GM12878 (cell line): ENCODE measurements at regions not wholly inside any gene's neighbourhood (a gene's known extent, or its start where the extent isn't known, plus 50 kb on each side); places are given as distances from the start of the nearest gene placed in this dataset.

Experiments used
- ATAC-seq: fragments of 200-7000 bp; cut with Tn5 transposase; 3 replicates; pipeline ENCODE4 v1.9.1; 2020; ENCODE audit warnings: mild to moderate bottlenecking, moderate library complexity
- BruUV-seq: library from RNA; stranded (reverse); fragments of 400-500 nt; replicated peaks from 2 replicates; lab custom pipeline; 2021; lab: Mats Ljungman, UMichigan
- CTCF ChIA-PET: fragments of 300-600 bp; sonication (Branson Sonifier 250); formaldehyde crosslinking; extraction: SDS; loops from one replicate; lab custom pipeline; 2021; ENCODE audit warnings: inconsistent platforms; lab: Yijun Ruan, JAX
- POLR2A ChIA-PET: fragments of 350-600 bp; formaldehyde crosslinking; extraction: SDS; loops from one replicate; lab custom pipeline; 2021; ENCODE audit warnings: inconsistent platforms; lab: Charles Lee
- RAD21 ChIA-PET: fragments of 300-600 bp; sonication (Branson Sonifier 250); formaldehyde crosslinking; loops from one replicate; lab custom pipeline; 2023; ENCODE audit warnings: antibody characterized with exemption; ENCODE audit not compliant: unreplicated experiment; lab: Charles Lee
- SMC1A ChIA-PET: fragments of 300-600 bp; sonication (Branson Sonifier 250); formaldehyde crosslinking; loops from one replicate; lab custom pipeline; 2023; ENCODE audit not compliant: unreplicated experiment, uncharacterized antibody; lab: Charles Lee
- DNase-seq: peaks from one replicate; pipeline ENCODE4 v3.0.0-alpha.2; 2011; ENCODE audit warnings: low read depth, low spot score
- FAIRE-seq: peaks from 3 replicates; lab custom pipeline; 2011; peaks lifted over from hg19 to GRCh38; lab: Jason Lieb, UNC
- H2AFZ ChIP-seq: 2 replicates; pipeline ENCODE4 v1.6.0; 2011; ENCODE audit warnings: low read depth, low read length, control low read depth; ENCODE audit not compliant: control insufficient read depth
- H3K27ac ChIP-seq: 2 replicates; pipeline ENCODE4 v1.5.1; 2011; ENCODE audit warnings: control low read depth; ENCODE audit not compliant: control insufficient read depth, insufficient read depth
- H3K27me3 ChIP-seq, 2 experiments: replicated peaks in 1 of 2; 2 replicates each; pipeline versions ENCODE4 v1.6.0 to v1.6.1; 2011; ENCODE audit warnings: low read length in 1 of 2; ENCODE audit not compliant: control insufficient read depth in 2 of 2, insufficient read depth in 2 of 2
- H3K36me3 ChIP-seq, 2 experiments: 2 replicates each; pipeline ENCODE4 v1.5.1; 2011; ENCODE audit warnings: low read length in 1 of 2; ENCODE audit not compliant: control insufficient read depth in 2 of 2, insufficient read depth in 2 of 2
- H3K4me1 ChIP-seq: 2 replicates; pipeline ENCODE4 v1.6.1; 2011; ENCODE audit warnings: mild to moderate bottlenecking, low read length, moderate library complexity, mixed read lengths; ENCODE audit not compliant: control insufficient read depth, insufficient read depth
- H3K4me2 ChIP-seq: 2 replicates; pipeline ENCODE4 v1.6.0; 2011; ENCODE audit warnings: control low read depth; ENCODE audit not compliant: control insufficient read depth, insufficient read depth
- H3K4me3 ChIP-seq: fragments of 200-600 bp; sonication (generic); 2 replicates; pipeline ENCODE4 v1.5.1; 2016
- H3K79me2 ChIP-seq: 2 replicates; pipeline ENCODE4 v1.6.0; 2011; ENCODE audit warnings: low read length; ENCODE audit not compliant: control insufficient read depth, insufficient read depth
- H3K9ac ChIP-seq: 2 replicates; pipeline ENCODE4 v1.8.0; 2011; ENCODE audit warnings: low read length, control low read depth, mixed read lengths; ENCODE audit not compliant: control insufficient read depth, insufficient read depth
- H3K9me3 ChIP-seq: replicated peaks from 3 replicates; pipeline ENCODE4 v1.5.1; 2011; ENCODE audit warnings: mild to moderate bottlenecking, low read length; ENCODE audit not compliant: control insufficient read depth, insufficient read depth
- H4K20me1 ChIP-seq: 2 replicates; pipeline ENCODE4 v1.6.0; 2011; ENCODE audit not compliant: control insufficient read depth, insufficient read depth
- CHD2 ChIP-seq: IDR thresholded peaks from 2 replicates; pipeline ENCODE4 v1.6.1; 2011; ENCODE audit warnings: low read depth, low read length, improper control_type of control experiment, borderline replicate concordance
- E2F8 ChIP-seq: fragments of 450-650 bp; IDR thresholded peaks from 2 replicates; pipeline ENCODE4 v1.6.1; 2018; ENCODE audit warnings: mild to moderate bottlenecking, low read depth, moderate library complexity; ENCODE audit not compliant: partially characterized antibody
- ELK1 ChIP-seq: IDR thresholded peaks from 2 replicates; pipeline ENCODE4 v1.6.1; 2012; ENCODE audit warnings: low read depth, low read length, improper control_type of control experiment
- FOS ChIP-seq: IDR thresholded peaks from 3 replicates; pipeline ENCODE4 v1.6.1; 2011; ENCODE audit warnings: borderline replicate concordance; ENCODE audit not compliant: insufficient read length; ENCODE audit errors: extremely low read depth
- KDM1A ChIP-seq: fragments of 200-600 bp; sonication (generic); IDR thresholded peaks from 2 replicates; pipeline ENCODE4 v1.6.1; 2016; ENCODE audit warnings: borderline replicate concordance
- LARP7 ChIP-seq: fragments of 450-650 bp; IDR thresholded peaks from 2 replicates; pipeline ENCODE4 v1.6.1; 2017; ENCODE audit warnings: mild to moderate bottlenecking
- NFXL1 ChIP-seq: fragments of 450-650 bp; IDR thresholded peaks from 2 replicates; pipeline ENCODE4 v1.6.1; 2017; ENCODE audit warnings: antibody characterized with exemption, mild to moderate bottlenecking, borderline replicate concordance
- POLR2AphosphoS5 ChIP-seq: IDR thresholded peaks from 2 replicates; pipeline ENCODE4 v1.6.1; 2011; ENCODE audit warnings: mild to moderate bottlenecking, low read length, inconsistent platforms
- SMC3 ChIP-seq: IDR thresholded peaks from 2 replicates; pipeline ENCODE4 v1.6.1; 2011; ENCODE audit warnings: low read length, improper control_type of control experiment, borderline replicate concordance
- SUPT20H ChIP-seq: IDR thresholded peaks from 2 replicates; pipeline ENCODE4 v1.6.1; 2011; ENCODE audit warnings: low read depth, mild to moderate bottlenecking, low read length, moderate library complexity, borderline replicate concordance; ENCODE audit not compliant: control insufficient read depth
- USF1 ChIP-seq: IDR thresholded peaks from 2 replicates; pipeline ENCODE4 v1.6.1; 2011; ENCODE audit warnings: borderline replicate concordance, low read depth, mild to moderate bottlenecking, moderate library complexity, mixed read lengths, low read length; ENCODE audit not compliant: insufficient read depth; ENCODE audit errors: extremely low read length
- WRNIP1 ChIP-seq: IDR thresholded peaks from 2 replicates; pipeline ENCODE4 v1.6.1; 2011; ENCODE audit warnings: low read depth, low read length, improper control_type of control experiment, borderline replicate concordance
- ZNF384 ChIP-seq: IDR thresholded peaks from 2 replicates; pipeline ENCODE4 v1.6.1; 2012; ENCODE audit warnings: low read depth, mild to moderate bottlenecking, low read length, improper control_type of control experiment, borderline replicate concordance
- WGBS: methylation state at CpG from one replicate; pipeline ENCODE4 v1.1.6; 2016; ENCODE audit warnings: low lambda C conversion rate; ENCODE audit not compliant: insufficient replicate concordance, insufficient coverage; ENCODE audit errors: missing lambda C conversion rate; 5-methylcytosine and 5-hydroxymethylcytosine counted together
- in situ Hi-C: fragments of 300-500 bp; cut with MboI; formaldehyde crosslinking; loops from 9 replicates; pipeline ENCODE4 v1.14.3; 2018; ENCODE audit warnings: mixed read lengths
- intact Hi-C: fragments of 100-400 bp; cut with micrococcal nuclease; formaldehyde crosslinking; loops from one replicate; pipeline ENCODE4 v1.14.2; 2022; ENCODE audit not compliant: unreplicated experiment

- Histone ChIP-seq H3K4me1 (no peaks in the 10 kb centered on the region), H3K27ac (no peak overlapping the region), H3K36me3 (no peaks in the 10 kb centered on the region), H3K79me2 (no peaks in the 10 kb centered on the region), H3K27me3 (no peaks in the 10 kb centered on the region), H3K9me3 (no peaks in the 10 kb centered on the region), H4K20me1 (no peaks in the 10 kb centered on the region), H2AFZ (no peak overlapping the region), H3K9ac (no peak overlapping the region), H3K4me2 (no peak overlapping the region), H3K4me3 (no peak overlapping the region)
- no peak for ATAC-seq
- ChIA-PET SMC1A (interaction anchor here (1.1 kb wide), 1 partner anchor 16 kb away, joined by 6 read pairs; no protein-coding TSS in a partner anchor), RAD21 (no interaction called here), CTCF (no interaction called here), POLR2A (no interaction called here)
- BruUV-seq, result no TSS peak
- FAIRE-seq, result no peak
- in situ Hi-C loops (no loop called here), intact Hi-C loops (no loop called here)
- no peak for DNase-seq
- TF ChIP-seq E2F8 (no peak), CHD2 (no peak), POLR2AphosphoS5 (no peak)
These were observed 223.4 kb upstream of the PRR16 start for GRCh38 chr5:120240706-120241105.

- SMC1A ChIA-PET, result interaction anchor here (1.1 to 1.5 kb wide), 3 partner anchors 17 to 770 kb away, joined by 3 to 6 read pairs (median 3); no protein-coding TSS in a partner anchor
- H3K36me3 ChIP-seq, result no peaks in the 10 kb centered on the region
- H4K20me1 ChIP-seq, result no peaks in the 10 kb centered on the region
- H3K4me1 ChIP-seq, result no peaks in the 10 kb centered on the region
- 0% methylated on average over 1 of the region's 1 CpG for WGBS
- CTCF ChIA-PET, result no interaction called here
- RAD21 ChIA-PET, result no interaction called here
- no TSS peak for BruUV-seq
- POLR2A ChIA-PET, result no interaction called here
- no peaks in the 10 kb centered on the region for H3K9me3 ChIP-seq
- DNase-seq (no peak), FAIRE-seq (no peak), ATAC-seq (no peak)
- H3K4me2 ChIP-seq, result no peak overlapping the region
- intact Hi-C loops, result no loop called here
- H3K79me2 ChIP-seq, result no peaks in the 10 kb centered on the region
- H3K27ac ChIP-seq, result no peak overlapping the region
- H3K27me3 ChIP-seq, result no peaks in the 10 kb centered on the region
- H3K4me3 ChIP-seq, result no peak overlapping the region
- H3K9ac ChIP-seq, result no peak overlapping the region
- no peak overlapping the region for H2AFZ ChIP-seq
- in situ Hi-C loops, result no loop called here
- TF ChIP-seq USF1 (no peak), NFXL1 (no peak), KDM1A (no peak), LARP7 (no peak), SMC3 (no peak), WRNIP1 (no peak), ELK1 (no peak), ZNF384 (no peak), FOS (no peak), SUPT20H (no peak)
These were observed 222.7 kb upstream of the PRR16 start for GRCh38 chr5:120241400-120241799.
